C4-2B (cell line): ENCODE measurements at regions not wholly inside any gene's neighbourhood (a gene's known extent, or its start where the extent isn't known, plus 50 kb on each side); places are given as distances from the start of the nearest gene placed in this dataset.

ENCODE experiments used
- ZFX ChIP-seq: fragments of 450-650 bp; IDR thresholded peaks from 2 replicates; pipeline ENCODE4 v1.6.1; 2017
- TF ChIP-seq, protein P1 (sequence below): fragments of 450-650 bp; conservative IDR thresholded peaks from 2 replicates; pipeline ENCODE4 v1.5.1; 2017; ENCODE audit warnings: mild to moderate bottlenecking

DNA sequence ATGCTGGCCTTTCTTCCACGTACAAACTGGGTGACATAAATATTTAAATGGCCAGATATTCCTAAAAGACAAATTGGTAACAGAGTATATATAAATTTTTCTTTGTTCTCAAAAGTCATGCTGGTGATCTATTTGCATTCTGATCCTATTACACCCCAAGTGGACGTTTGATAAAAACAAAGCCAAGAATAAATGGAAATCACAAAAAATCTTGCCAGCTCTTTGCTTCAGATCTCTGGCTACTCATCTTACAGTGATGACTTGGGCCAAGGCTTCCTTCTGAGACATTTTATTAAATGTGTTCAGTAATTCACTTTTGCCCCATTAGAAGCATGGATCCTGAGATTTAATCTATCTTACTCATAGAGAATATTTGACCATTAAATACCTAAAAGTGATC, 444.3 kb upstream of the PIK3R1 start:
- TF ChIP-seq, protein P1, sequence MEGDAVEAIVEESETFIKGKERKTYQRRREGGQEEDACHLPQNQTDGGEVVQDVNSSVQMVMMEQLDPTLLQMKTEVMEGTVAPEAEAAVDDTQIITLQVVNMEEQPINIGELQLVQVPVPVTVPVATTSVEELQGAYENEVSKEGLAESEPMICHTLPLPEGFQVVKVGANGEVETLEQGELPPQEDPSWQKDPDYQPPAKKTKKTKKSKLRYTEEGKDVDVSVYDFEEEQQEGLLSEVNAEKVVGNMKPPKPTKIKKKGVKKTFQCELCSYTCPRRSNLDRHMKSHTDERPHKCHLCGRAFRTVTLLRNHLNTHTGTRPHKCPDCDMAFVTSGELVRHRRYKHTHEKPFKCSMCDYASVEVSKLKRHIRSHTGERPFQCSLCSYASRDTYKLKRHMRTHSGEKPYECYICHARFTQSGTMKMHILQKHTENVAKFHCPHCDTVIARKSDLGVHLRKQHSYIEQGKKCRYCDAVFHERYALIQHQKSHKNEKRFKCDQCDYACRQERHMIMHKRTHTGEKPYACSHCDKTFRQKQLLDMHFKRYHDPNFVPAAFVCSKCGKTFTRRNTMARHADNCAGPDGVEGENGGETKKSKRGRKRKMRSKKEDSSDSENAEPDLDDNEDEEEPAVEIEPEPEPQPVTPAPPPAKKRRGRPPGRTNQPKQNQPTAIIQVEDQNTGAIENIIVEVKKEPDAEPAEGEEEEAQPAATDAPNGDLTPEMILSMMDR = no peak
- TF ChIP-seq ZFX = no peak
